HG03039 (cell line): ENCODE measurements at regions not wholly inside any gene's neighbourhood (a gene's known extent, or its start where the extent isn't known, plus 50 kb on each side); places are given as distances from the start of the nearest gene placed in this dataset.

Experiments
- ATAC-seq: cut with Tn5 transposase; IDR thresholded peaks from one replicate; pipeline ENCODE4 v1.9.1; 2021; ENCODE audit warnings: mild to moderate bottlenecking, moderate library complexity; ENCODE audit not compliant: unreplicated experiment

DNA sequence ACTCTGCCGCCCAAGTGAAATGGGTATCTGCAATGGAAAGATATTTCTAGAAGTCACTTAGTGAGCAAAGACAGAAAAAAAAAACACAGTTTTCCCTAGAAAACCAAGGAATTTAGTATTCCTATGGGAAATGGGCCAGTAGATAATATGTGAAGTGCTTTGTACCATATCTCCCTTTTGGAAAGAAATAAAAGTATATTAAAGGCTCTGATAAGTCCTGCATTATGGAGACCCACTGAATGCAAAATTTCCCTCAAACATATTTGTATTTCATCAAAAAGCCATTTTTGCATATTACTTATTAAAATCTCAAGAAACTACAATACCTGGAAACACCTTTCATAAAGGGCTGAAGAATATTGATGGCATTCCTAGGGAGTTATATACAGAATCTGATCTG lies 51.6 kb upstream of the DYNLRB2 start:
- no peak for ATAC-seq

- ATAC-seq = no peak
Measured at GRCh38 chr16:80488167-80488566, 52.6 kb upstream of the DYNLRB2 start.

DNA sequence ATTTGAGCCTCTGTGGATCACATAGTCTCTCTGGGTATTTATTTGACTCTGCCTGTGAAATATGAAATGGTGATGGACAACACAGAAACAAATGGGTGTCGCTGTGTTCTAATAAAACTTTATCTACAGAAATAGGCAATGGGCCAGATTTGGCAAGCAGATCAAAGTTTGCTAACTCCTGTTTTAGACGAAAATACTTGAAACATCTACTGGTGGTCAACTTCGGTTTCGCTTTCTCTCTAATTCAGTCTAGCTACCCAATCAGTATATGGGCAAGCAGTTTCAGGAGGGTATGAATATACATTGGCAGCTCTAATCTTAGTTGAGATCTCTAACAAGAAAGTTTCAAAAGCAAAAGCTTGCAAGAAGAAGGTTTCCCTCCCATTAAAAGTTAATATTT lies 60.1 kb upstream of the DYNLRB2 start:
- ATAC-seq = no peak

DNA sequence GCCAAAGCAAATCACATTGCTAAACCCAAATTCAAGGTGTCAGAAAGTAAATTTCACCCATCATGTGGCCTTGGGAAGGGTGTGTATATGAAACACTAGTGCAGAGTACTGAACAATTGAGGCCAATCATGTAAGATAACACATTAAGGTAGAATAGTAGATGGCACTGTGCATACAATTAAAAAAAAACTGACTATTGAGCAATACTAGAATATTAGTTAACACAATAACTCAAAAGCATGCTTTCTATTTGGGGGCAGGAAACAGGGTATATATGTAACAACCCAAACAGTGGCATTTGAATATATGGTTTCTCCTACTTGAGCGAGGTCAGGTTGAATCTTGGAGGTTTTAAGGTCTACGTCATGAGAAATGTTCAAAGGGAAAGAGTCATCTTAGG lies 63.0 kb upstream of the DYNLRB2 start:
- no peak for ATAC-seq

DNA sequence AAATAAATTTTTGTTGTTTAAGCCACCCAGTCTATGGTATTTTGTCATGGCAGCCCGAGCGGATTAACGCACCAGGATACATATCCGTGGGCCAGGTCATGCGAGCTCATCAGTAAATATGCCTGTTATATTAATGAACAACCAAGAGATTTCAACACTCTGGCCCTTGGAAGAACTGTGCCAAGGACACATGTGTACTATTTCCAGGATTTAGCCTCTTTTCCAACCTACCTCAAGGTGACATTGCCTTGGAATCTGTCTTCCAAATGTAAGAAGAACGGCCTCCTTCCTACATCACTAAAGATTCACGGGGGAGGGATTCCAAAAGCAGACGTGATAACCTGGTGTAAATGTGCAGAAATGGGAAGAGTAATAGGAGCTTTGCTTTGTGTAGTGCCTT lies 72.8 kb upstream of the DYNLRB2 start:
- ATAC-seq = no peak

DNA sequence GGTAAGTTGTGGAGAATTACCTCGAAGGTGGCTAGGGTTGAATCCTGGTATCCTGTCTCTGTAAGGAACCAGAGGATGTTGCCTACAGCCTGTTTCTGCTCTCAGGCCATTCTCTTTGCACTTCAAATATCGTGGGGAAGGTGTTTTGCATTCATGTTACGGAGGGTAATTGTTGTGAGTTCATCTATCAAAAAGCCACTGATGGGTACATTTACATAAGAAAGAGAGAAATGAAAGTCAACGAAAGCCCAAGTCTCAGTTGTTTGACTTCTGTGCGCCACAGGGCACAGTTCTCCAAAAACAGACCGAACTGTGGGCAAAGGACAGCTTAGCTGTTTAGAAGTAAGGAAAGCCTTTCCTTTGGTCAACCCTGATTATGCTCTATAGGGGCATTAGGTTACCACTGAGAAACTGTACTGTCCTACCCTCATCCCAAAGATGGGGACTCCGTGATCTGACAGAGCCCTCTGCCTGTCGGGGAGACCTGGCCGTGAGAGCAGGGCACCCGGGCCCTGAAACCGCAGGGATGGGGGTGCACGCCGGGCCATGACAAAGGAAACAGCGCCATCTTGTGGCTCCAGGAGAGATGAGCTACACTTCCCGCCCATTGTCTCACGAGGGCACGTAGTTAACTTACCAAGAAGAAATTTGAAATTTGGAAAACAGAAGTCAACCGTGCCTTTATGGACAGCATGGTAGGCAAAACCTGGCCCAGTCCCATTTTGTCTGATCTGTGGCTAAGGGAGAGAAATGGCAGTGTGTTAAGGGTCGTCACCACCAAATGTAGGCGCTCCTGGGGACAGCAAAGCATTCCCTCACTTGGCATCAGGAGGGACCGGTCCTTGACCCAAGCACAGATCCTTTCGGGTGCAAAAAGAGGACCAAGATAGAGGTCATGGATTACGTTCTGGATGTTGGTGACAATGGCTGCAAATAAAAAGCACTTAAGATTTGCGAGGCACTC lies 74.5 kb upstream of the DYNLRB2 start:
- ATAC-seq = peak; percentile 72

DNA sequence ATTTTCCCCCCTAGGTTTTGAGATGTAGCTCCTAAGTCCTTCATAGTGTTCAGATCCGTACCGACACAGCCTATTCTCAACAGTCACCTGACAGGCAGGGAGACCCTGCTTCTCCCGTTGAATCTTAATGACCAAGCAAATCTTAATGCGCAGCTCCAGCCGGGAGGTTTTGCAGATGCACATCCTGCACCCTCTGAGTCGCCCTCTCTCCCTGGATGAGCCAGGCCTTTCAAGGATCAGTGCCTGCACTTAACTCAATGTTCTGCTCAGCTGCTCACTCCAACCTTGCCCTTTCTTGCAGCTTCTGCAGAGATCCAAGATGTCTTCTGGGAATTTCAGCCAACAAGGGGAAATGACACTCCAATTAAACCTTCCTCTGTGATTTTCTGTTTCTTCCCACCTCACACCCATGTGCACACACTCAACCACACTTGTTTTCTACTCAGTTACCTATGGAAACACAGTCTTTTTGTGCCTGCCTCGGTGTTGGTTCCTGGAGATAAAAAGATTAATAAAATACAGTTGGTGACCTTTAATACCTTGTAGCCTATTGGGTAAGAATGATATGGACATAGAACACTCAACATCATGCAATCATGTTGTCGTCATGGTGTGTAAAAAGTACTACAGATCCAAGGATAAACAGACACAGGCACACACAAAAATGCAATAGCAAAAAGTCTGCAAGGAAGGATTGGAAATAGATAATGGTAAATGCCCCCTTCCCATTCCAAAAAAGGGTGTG lies 76.9 kb upstream of the DYNLRB2 start:
- no peak for ATAC-seq

DNA sequence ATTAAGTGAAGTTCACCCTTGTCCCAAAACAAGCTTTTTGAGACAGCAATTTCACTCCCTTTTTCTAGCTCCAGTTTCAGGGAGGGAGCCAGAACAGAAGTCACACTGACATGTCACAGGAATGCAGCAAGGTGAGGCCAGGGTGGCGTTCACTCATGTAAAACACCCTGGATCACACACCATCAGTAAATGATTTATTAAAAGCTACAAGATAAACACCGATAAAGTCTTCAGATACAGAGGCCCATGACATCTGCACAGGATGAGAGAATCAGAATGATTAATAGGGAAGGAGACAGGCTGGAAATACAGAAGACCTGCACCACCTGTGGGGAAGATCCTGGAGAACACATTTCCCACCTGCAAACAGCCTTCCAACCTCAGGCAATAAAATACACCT lies 77.5 kb upstream of the DYNLRB2 start:
- no peak for ATAC-seq

DNA sequence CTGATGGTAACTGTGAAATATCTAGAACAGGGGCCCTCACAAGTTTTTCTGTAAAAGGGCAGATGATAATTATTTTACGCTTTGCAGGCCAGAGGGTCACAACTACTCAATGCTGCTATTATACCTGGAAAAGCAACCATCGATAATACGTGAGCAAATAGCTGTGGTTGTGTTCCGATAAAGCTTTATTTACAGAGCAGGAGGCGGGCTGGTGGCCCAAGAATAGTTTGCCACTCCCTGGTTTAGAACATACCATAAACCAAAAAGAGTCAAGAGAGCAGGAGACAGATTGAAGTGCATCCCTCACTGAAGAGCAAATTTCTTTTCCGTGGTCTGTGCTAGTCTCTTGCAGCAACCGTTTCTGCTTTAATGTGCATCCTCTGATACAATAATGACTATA lies 77.9 kb upstream of the DYNLRB2 start:
- no peak for ATAC-seq

DNA sequence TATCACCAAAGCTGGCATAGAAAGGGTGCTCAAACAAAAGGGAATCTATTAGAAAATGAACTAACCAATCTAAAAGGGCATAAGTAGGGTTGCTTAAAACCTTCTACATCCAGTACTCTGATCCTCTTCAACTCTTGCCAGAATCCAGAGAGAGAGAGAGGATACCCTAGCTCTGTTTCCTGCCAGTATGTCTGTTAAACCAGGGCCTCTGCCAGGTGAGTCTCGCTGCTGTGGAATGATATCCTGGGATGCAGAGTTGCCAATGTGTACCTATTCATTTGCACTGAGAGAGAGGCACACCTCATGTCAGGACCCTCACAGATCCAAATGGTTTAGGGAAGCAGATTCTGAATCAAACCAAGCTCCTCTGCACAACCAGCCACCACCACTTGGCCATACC lies 79.8 kb upstream of the DYNLRB2 start:
- no peak for ATAC-seq

- ATAC-seq = no peak
Measured at GRCh38 chr16:80459966-80460365, 80.8 kb upstream of the DYNLRB2 start.

DNA sequence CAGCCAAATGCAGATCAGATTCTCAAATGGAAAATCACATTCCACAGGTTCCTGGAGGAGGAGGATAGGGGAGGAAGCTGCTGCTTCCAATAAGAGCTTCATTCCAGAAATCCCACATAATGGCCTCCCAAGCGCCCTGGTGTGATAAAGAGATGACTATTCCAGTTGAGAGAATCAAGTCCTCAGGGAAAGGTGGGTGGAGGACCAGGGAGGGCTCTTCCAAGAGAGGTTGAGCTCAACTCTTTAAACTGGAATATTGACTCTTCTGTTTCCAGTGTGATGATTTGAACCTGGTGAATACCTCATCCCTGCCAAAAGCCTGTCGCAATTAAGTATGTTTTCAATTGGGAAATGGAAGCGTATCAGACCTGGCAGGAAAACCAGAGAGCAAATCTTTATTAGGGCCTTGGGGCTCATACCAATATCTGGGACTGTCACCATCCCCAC lies 81.4 kb upstream of the DYNLRB2 start:
- ATAC-seq = no peak

DNA sequence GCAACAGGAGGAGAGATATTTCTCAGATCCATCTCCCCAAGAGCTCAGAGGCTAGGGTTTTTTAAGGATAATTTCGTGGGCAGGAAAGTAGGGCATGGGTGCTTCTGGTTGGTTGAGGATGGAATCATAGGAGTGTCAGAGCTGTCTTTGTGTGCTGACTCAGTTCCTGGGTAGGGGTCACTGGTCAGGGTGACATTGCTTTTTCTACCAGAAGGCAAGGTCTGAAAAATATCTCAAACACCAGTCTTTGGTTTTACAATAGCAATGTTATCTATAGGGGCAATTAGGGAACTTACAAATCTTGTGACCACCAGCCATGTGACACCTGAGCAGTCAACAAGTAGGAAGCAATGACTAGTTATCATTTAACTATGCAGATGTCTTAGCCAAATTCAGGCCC lies 82.9 kb upstream of the DYNLRB2 start:
- no peak for ATAC-seq

GRCh38 chr16:80454802-80455201 lies 86.0 kb upstream of the DYNLRB2 start:
- no peak for ATAC-seq

- ATAC-seq = no peak
Measured at GRCh38 chr16:80449392-80449791, 91.4 kb upstream of the DYNLRB2 start.

- ATAC-seq = no peak
Measured at GRCh38 chr16:80447241-80447640, 93.6 kb upstream of the DYNLRB2 start.

- no peak for ATAC-seq
Measured at GRCh38 chr16:80442779-80443178, 98.0 kb upstream of the DYNLRB2 start.

DNA sequence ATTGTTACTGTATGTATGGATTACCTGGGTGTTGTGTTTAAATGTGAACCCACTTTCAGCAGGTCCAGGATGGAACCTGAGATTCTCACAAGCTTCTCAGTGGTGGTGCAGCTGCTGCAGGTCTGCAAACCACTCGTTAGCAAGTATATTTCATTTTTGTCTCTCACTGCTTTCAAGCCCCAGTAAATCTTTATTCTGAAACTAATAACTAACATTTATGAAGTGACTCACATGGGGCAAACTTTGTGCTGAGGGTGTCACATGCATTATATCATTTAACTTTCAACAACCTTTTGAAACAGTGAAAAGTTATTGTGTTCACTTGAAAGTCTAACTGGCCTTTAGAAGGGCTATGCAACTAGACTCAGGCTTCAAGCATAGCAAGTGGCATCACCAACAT lies 98.9 kb upstream of the DYNLRB2 start:
- ATAC-seq = no peak

- ATAC-seq = no peak
Measured at GRCh38 chr16:80440667-80441066, 100.1 kb upstream of the DYNLRB2 start.

- no peak for ATAC-seq
Measured at GRCh38 chr16:80437707-80438106, 103.1 kb upstream of the DYNLRB2 start.

DNA sequence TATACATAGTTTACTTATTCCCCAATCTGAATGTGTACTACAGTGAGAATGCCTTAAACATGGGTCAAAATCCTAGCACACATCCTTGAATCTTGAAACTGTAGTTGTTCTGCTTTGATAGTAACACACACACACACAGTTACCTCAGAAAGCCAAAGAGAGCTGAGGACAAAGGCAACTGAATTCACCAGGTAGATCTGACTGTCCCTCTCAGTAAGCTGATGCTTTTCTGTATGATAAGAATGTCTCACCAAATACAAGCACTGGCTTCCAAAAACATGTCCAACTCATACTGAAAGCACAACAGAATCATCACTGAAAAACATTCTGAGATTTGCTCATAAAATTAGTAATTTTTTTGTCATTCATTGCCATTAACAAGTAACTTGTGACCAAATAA lies 104.3 kb upstream of the DYNLRB2 start:
- ATAC-seq = no peak

GRCh38 chr16:80433623-80434022 lies 107.2 kb upstream of the DYNLRB2 start:
- no peak for ATAC-seq
